Loucy (cell line): ENCODE measurements at regions not wholly inside any gene's neighbourhood (a gene's known extent, or its start where the extent isn't known, plus 50 kb on each side); places are given as distances from the start of the nearest gene placed in this dataset.

Experiments
- EZH2phosphoT487 ChIP-seq: fragments of 200-600 bp; IDR thresholded peaks from 2 replicates; pipeline ENCODE4 v1.6.1; 2018; ENCODE audit warnings: antibody characterized with exemption, mild to moderate bottlenecking, moderate library complexity, borderline replicate concordance
- TF ChIP-seq, protein P1 (sequence below): fragments of 200-600 bp; sonication (generic); conservative IDR thresholded peaks from 2 replicates; pipeline ENCODE4 v1.5.1; 2014; ENCODE audit warnings: mild to moderate bottlenecking, antibody characterized with exemption, low read length

DNA sequence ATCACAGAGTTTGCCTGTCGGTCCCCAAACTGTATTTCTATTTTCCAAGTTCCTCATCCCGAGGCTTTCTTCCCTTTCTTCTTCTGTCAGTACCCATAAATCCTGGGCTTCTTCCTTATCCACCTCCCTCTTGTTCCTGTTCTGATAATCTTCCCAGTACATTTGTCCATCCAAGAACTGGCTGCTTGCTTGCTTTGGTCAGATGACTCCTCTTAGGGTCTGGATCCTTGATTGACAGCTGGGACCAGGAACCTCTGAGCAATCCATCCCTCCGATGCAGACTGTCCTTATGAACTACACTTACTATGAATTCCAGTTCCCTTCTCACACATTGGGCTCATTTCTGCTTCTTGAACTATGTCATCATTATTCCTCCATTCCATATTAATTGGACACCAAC, 275.3 kb upstream of the CITED2 start:
- TF ChIP-seq, protein P1, sequence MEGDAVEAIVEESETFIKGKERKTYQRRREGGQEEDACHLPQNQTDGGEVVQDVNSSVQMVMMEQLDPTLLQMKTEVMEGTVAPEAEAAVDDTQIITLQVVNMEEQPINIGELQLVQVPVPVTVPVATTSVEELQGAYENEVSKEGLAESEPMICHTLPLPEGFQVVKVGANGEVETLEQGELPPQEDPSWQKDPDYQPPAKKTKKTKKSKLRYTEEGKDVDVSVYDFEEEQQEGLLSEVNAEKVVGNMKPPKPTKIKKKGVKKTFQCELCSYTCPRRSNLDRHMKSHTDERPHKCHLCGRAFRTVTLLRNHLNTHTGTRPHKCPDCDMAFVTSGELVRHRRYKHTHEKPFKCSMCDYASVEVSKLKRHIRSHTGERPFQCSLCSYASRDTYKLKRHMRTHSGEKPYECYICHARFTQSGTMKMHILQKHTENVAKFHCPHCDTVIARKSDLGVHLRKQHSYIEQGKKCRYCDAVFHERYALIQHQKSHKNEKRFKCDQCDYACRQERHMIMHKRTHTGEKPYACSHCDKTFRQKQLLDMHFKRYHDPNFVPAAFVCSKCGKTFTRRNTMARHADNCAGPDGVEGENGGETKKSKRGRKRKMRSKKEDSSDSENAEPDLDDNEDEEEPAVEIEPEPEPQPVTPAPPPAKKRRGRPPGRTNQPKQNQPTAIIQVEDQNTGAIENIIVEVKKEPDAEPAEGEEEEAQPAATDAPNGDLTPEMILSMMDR: no peak
- TF ChIP-seq EZH2phosphoT487: no peak
